AG09319 (cell line): ENCODE measurements at regions not wholly inside any gene's neighbourhood (a gene's known extent, or its start where the extent isn't known, plus 50 kb on each side); places are given as distances from the start of the nearest gene placed in this dataset.

ENCODE experiments used
- DNase-seq: peaks from one replicate; pipeline ENCODE4 v3.0.0-alpha.2; 2010; ENCODE audit warnings: low read depth; ENCODE audit errors: extremely low read depth
- CTCF ChIP-seq: IDR thresholded peaks from 2 replicates; pipeline ENCODE4 v1.5.1; 2011; ENCODE audit warnings: low read depth, mild to moderate bottlenecking, inconsistent platforms, low read length, moderate library complexity

DNA sequence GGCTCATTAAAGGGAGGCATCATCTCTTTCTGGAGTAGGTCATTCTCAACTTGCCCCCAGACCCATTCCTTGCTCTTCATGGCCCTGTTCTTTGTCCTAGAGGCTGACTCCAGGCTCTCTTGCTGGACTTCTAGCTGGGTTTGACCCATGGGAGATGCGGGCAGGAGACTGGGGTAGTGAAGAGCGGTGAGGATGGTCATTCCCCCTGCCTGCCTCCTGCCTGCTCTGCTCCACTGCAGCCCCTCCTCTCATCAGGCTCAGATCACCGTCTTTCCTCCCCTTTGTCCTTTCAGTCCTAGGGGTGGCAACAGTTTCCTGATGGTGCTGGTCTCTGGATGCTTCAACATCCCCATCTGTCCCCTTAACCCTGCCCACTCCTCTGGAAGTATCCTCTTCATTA is 170.9 kb downstream of the ABHD5 start:
- DNase-seq: no peak
- no peak for TF ChIP-seq CTCF

DNA sequence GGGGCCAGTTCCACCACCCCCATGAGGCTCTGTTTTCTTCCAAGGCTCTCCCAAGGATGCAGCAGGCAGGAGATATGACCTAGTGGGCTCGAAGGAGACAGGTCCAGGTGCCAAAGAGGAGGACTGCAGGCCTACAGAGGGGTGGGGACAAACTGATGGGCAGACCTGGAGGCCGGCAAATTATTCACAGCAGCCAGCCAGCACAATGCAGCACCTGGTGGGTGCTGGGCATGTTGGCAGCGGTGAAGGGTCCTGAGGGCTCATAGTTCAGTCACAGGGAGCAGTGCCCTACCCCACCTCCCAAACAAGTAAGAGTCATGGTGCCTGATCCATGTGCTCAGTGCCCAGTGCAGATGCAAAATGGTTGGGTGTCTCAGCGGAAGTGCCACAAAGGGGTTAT is 171.7 kb downstream of the ABHD5 start:
- no peak for DNase-seq
- TF ChIP-seq CTCF: no peak

GRCh38 chr3:43862992-43863805 is 172.5 kb downstream of the ABHD5 start:
- TF ChIP-seq CTCF: no peak
- DNase-seq: no peak

DNA sequence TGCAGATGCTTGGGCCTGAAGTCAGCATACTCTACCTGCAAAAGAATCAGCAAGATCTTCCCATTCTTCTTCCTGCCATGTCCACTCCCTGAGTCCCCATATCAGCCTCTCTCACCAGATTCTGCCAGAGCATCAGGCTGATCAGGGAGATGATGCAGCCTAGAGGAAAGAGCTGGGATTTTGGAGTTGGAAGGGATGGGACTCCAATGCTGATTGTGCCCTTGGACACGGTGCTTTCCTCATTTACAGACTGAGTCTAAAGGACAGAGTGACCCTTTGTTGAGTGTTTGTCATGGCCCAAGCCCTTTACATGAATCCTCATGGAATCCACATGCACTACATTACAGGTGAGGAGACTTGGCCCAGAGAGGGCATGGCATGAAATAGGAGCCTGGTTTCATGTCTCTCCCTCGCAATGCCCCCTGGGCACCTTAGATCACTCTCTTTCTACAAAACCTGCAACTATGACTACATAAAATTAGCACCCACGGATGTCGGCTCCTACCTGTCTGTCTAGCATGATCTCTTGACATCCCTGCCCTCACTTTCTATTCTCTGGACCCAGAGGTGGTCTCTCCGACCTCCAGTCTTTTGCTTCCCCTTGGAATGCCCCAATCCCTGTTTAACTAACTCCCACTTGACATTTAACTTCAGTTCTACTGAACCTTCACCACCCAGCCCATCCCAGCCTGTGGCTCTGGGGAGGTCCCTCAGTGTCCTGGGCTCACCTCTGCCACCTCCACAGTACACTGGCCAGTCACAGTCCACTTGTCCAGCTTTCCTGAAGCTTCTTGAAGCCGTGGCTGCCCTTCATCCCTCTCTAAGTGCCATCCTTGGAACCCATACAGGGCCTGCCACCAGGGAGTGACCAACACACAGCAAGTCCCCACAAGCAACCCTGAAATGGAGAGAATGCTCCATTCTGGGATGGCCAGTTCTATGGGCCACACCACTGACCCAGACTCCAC is 173.5 kb downstream of the ABHD5 start:
- DNase-seq: no peak

DNA sequence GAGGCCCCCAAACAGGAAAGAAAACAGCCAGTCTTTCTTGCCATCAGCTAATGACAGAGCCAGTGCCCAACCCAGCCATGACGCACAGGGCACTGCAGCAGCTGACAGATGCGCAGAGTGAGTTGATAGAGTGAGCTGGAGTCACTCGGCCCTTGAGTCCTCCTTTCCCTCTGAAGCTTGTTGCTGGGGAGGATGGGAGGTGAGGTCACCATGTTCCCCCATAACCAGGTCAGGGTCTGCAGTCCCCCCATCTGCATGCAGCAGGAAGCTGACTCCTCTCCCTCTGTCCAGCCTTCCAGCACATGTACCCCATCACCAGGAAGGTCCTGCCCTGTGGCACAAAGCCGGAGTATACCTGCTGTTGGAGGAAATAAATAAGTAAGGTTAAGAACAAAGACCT is 174.6 kb downstream of the ABHD5 start:
- DNase-seq: no peak
- no peak for TF ChIP-seq CTCF

More for the DNA sequence above, 173.5 kb downstream of the ABHD5 start:
- no peak for TF ChIP-seq CTCF

- no peak for DNase-seq
Observed at GRCh38 chr3:43865887-43866528, 175.3 kb downstream of the ABHD5 start.

More at GRCh38 chr3:43865887-43866528, 175.3 kb downstream of the ABHD5 start:
- no peak for TF ChIP-seq CTCF
